Epithelial cell of proximal tubule (primary cell): ENCODE measurements at regions not wholly inside any gene's neighbourhood (a gene's known extent, or its start where the extent isn't known, plus 50 kb on each side); places are given as distances from the start of the nearest gene placed in this dataset.
A peak's percentile ranks its signal among the peaks of the same experiment; 100 is the strongest.

Experiments used
- DNase-seq: peaks from one replicate; pipeline ENCODE4 v3.0.0-alpha.2; 2011; ENCODE audit warnings: low read depth
- H3K4me3 ChIP-seq: 2 replicates; pipeline ENCODE4 v1.5.1; 2011; ENCODE audit warnings: low read depth, mild to moderate bottlenecking, low read length
- TF ChIP-seq, protein P1 (sequence below): conservative IDR thresholded peaks from 2 replicates; pipeline ENCODE4 v1.5.1; 2012; ENCODE audit warnings: low read depth, mild to moderate bottlenecking, low read length

DNA sequence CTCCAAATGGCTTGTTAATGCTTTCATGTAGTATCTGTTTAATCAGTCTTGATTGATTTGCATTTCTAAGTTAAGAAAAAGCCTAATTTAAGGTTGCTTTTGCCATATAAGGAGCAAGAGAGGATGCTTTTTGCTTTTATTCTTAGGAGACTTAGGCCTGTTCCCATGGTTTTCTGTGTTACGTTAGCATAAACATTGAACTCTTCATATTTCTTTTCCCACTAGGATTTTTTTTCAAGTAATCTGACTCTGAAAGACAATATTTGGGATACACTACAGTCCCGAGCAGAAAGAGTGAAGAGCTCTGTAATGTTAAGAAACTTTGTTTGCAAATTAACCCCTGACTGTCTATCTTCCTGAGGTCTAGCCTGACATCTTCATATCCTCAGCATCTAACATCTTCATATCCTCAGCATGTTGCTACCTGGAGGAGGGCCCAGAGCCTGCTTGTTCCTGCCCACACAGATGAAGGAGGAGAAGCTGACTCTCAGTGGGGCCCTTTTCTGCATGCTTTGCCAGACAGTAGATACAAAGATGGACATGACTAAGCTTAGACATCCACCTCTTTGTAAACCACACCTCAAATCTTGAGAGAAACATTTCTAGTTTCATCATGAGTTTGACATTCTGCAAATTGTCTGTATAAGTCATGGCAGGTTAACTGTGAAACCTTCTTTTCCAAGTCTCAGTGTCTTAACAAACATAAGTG is 86.2 kb upstream of the COL6A5 start:
- DNase-seq = no peak
- TF ChIP-seq, protein P1, sequence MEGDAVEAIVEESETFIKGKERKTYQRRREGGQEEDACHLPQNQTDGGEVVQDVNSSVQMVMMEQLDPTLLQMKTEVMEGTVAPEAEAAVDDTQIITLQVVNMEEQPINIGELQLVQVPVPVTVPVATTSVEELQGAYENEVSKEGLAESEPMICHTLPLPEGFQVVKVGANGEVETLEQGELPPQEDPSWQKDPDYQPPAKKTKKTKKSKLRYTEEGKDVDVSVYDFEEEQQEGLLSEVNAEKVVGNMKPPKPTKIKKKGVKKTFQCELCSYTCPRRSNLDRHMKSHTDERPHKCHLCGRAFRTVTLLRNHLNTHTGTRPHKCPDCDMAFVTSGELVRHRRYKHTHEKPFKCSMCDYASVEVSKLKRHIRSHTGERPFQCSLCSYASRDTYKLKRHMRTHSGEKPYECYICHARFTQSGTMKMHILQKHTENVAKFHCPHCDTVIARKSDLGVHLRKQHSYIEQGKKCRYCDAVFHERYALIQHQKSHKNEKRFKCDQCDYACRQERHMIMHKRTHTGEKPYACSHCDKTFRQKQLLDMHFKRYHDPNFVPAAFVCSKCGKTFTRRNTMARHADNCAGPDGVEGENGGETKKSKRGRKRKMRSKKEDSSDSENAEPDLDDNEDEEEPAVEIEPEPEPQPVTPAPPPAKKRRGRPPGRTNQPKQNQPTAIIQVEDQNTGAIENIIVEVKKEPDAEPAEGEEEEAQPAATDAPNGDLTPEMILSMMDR = no peak
- no peak overlapping the region for H3K4me3 ChIP-seq

DNA sequence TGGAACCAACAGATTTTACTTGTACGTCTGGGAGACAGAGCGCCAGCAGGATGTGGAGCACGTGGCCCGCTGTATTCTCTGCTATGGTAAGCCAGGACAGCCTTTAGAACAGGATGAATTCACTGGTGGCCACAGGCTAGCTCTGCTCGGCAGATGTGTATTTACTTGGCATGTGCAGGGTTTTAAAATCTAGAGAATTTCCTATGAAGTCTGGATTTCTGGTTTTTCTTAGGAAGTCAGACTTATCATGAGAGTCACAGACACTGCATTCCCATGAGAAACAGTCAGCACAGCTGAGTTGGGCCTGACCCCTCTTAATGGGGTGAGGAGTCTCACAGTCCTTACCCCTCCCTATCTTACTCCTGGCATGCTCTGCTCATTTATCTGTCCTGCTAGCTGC is 84.6 kb upstream of the COL6A5 start:
- H3K4me3 ChIP-seq = no peak overlapping the region
- TF ChIP-seq, protein P1 = no peak
- no peak for DNase-seq

DNA sequence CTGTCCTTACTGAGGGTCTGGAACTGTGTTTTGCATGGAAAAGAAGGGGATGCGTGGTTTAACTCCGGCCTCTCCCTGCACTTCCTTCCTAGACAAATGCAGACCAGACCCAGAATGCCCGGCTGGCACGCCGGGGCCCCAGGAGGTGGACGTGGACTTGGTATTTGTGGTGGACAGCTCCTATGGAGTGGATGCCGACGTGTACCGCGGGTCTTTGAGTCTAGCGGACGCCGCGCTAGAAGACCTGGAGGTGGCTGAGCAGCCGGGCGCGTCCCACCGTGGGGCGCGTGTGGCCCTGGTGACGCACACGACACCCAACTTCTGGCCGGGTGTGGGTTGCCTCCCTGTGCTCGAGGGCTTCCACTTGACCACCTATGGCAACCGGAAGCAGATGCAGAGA is 81.8 kb upstream of the COL6A5 start:
- H3K4me3 ChIP-seq = no peak overlapping the region
- TF ChIP-seq, protein P1 = no peak
- no peak for DNase-seq

DNA sequence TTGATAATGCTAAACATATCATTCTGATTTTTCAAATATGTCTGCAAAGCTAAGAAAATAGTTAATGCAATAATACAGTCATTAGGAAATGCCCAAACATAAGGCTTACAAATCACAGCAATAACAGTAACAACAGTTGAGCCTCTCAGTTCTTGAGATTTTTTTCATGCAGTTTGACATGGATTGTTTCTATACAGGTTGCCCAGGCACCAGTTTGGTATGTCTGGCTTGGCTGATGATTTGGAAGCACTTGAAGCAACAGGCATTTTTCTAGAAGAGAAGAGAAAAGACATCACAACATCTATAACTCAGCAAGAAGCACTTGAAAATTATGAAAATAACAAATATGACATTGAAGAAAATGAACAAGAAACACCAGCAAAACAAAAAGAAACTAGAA is 78.7 kb upstream of the COL6A5 start:
- no peak overlapping the region for H3K4me3 ChIP-seq
- TF ChIP-seq, protein P1 = no peak
- no peak for DNase-seq

DNA sequence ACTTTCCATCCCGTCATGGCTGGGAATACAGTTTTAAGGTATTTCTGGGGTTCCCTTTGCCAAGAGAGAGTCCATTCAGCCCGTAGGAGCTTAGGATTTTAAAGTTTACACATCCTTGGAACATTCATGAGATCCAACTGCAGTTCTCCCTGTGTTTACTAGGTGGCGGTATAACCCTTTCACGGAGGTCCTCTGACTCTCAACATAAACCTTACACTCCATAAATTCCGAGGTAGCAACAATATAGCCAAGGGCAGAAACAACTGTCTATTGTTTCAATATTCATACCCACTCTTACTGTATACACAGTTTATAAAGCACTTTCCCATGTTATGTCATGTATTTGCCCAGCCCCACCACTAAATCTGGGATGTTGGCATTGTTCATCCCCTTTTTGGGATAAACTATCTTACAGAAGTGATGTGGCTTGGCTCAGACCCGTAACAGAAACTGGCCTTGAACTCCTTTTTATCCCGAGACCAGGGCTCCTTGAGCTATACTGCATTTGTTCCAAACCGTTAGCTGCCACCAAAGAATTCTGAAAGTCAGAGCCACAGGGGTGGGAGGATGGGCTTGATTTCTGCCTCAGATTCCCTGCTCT is 69.2 kb upstream of the COL6A5 start:
- TF ChIP-seq, protein P1 = peak; percentile 99
- DNase-seq = peak; percentile 19
- H3K4me3 ChIP-seq = no peak overlapping the region

DNA sequence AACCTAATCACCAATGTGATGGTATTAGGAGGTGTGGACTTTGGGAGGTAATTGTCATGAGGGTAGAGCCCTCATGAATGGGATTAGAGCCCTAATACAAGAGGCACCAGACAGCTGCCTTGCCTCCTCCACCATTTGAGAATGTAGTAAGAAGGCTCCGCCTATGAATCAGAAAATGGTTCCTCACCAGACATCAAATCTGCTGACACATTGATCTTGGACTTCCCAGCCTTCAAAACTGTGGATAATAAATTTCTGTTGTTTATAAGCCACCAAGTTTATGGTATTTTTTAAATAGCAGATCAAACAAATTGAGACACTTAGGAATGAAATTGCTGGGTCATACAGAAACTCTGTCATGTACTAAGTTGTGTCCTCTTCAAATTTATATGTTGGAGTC is 56.8 kb upstream of the COL6A5 start:
- TF ChIP-seq, protein P1 = no peak
- no peak overlapping the region for H3K4me3 ChIP-seq
- DNase-seq = no peak

DNA sequence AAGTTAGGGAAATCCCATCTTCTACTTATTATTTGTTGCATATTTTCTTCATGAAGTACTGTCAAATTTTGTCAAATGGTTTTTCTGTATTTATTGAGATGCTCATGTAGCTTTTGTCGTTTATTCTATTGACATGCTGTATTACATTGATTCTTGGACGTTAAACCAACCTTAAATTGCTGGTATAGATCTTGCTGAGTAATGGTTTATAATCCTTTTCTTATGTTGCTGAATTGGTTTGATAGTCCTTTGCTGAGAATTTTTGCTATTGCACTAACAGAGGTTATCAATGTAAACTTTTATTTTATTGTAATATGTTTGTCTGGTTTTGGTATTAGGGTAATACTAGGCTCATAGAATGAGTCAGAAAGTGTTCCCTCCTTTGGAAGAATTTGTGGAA is 54.3 kb upstream of the COL6A5 start:
- no peak overlapping the region for H3K4me3 ChIP-seq
- DNase-seq = no peak
- TF ChIP-seq, protein P1 = no peak
